KOPT-K1 (cell line): ENCODE measurements at regions not wholly inside any gene's neighbourhood (a gene's known extent, or its start where the extent isn't known, plus 50 kb on each side); places are given as distances from the start of the nearest gene placed in this dataset.

Experiments used
- H3K27ac ChIP-seq: fragments of 200-600 bp; sonication (generic); 2 replicates; pipeline ENCODE4 v1.5.1; 2016; ENCODE audit warnings: antibody characterized with exemption, mild to moderate bottlenecking, low read depth, low read length; ENCODE audit not compliant: poor library complexity, severe bottlenecking
- H3K36me3 ChIP-seq: fragments of 200-600 bp; sonication (generic); 2 replicates; pipeline ENCODE4 v1.5.1; 2017; ENCODE audit warnings: antibody characterized with exemption, mild to moderate bottlenecking, low read length, moderate library complexity; ENCODE audit not compliant: insufficient read depth
- H3K9me3 ChIP-seq: fragments of 200-600 bp; sonication (generic); 2 replicates; pipeline ENCODE4 v1.5.1; 2017; ENCODE audit warnings: antibody characterized with exemption, low read length, mild to moderate bottlenecking; ENCODE audit not compliant: insufficient read depth, poor library complexity, severe bottlenecking

- Histone ChIP-seq H3K27ac (no peak overlapping the region), H3K36me3 (no peaks in the 10 kb centered on the region)
Observed at GRCh38 chr14:65203574-65203973, 101.3 kb upstream of the MAX start.

GRCh38 chr14:65204056-65204455, 101.7 kb upstream of the MAX start:
- Histone ChIP-seq H3K27ac (peak overlapping the region; percentile 98), H3K9me3 (peaks cover 6% of the 10 kb centered on the region), H3K36me3 (no peaks in the 10 kb centered on the region)

More at GRCh38 chr14:65203574-65203973, 101.3 kb upstream of the MAX start:
- H3K9me3 ChIP-seq = peaks cover 6% of the 10 kb centered on the region

- Histone ChIP-seq H3K27ac (peak overlapping the region; percentile 98), H3K36me3 (no peaks in the 10 kb centered on the region), H3K9me3 (peaks cover 6% of the 10 kb centered on the region)
Observed at GRCh38 chr14:65206078-65206447, 103.7 kb upstream of the MAX start.

GRCh38 chr14:65206448-65207096, 104.3 kb upstream of the MAX start:
- Histone ChIP-seq H3K27ac (peak overlapping the region; percentile 98), H3K9me3 (peaks cover 6% of the 10 kb centered on the region), H3K36me3 (no peaks in the 10 kb centered on the region)

- Histone ChIP-seq H3K9me3 (no peaks in the 10 kb centered on the region), H3K36me3 (no peaks in the 10 kb centered on the region), H3K27ac (peak overlapping the region; percentile 98)
Observed at GRCh38 chr14:65208548-65208947, 106.2 kb upstream of the MAX start.

GRCh38 chr14:65210118-65210821, 108.0 kb upstream of the MAX start:
- Histone ChIP-seq H3K36me3 (no peaks in the 10 kb centered on the region), H3K27ac (peak overlapping the region; percentile 54), H3K9me3 (no peaks in the 10 kb centered on the region)

GRCh38 chr14:65210822-65211182, 108.5 kb upstream of the MAX start:
- H3K9me3 ChIP-seq = no peaks in the 10 kb centered on the region
- peak overlapping the region; percentile 54 for H3K27ac ChIP-seq
- no peaks in the 10 kb centered on the region for H3K36me3 ChIP-seq

- Histone ChIP-seq H3K27ac (peak overlapping the region; percentile 54), H3K36me3 (no peaks in the 10 kb centered on the region), H3K9me3 (no peaks in the 10 kb centered on the region)
Observed at GRCh38 chr14:65211341-65211987, 109.1 kb upstream of the MAX start.

- Histone ChIP-seq H3K36me3 (no peaks in the 10 kb centered on the region), H3K27ac (no peak overlapping the region), H3K9me3 (no peaks in the 10 kb centered on the region)
Observed at GRCh38 chr14:65213316-65213715, 111.0 kb upstream of the MAX start.

GRCh38 chr14:65214741-65215140, 112.4 kb upstream of the MAX start:
- Histone ChIP-seq H3K9me3 (peaks cover 4% of the 10 kb centered on the region), H3K36me3 (no peaks in the 10 kb centered on the region), H3K27ac (no peak overlapping the region)

GRCh38 chr14:65219353-65219752, 117.0 kb upstream of the MAX start:
- H3K27ac ChIP-seq = no peak overlapping the region
- H3K9me3 ChIP-seq = peaks cover 9% of the 10 kb centered on the region
- H3K36me3 ChIP-seq = no peaks in the 10 kb centered on the region

- H3K27ac ChIP-seq = peak overlapping the region; percentile 78
- H3K9me3 ChIP-seq = peaks cover 9% of the 10 kb centered on the region
- H3K36me3 ChIP-seq = no peaks in the 10 kb centered on the region
Observed at GRCh38 chr14:65222440-65222858, 120.1 kb upstream of the MAX start.

- peaks cover 9% of the 10 kb centered on the region for H3K9me3 ChIP-seq
- peak overlapping the region; percentile 78 for H3K27ac ChIP-seq
- H3K36me3 ChIP-seq = no peaks in the 10 kb centered on the region
Observed at GRCh38 chr14:65223636-65224035, 121.3 kb upstream of the MAX start.

GRCh38 chr14:65224799-65225198, 122.5 kb upstream of the MAX start:
- Histone ChIP-seq H3K27ac (peak overlapping the region; percentile 78), H3K9me3 (peaks cover 5% of the 10 kb centered on the region), H3K36me3 (no peaks in the 10 kb centered on the region)

- H3K9me3 ChIP-seq = no peaks in the 10 kb centered on the region
- peak overlapping the region; percentile 78 for H3K27ac ChIP-seq
- no peaks in the 10 kb centered on the region for H3K36me3 ChIP-seq
Observed at GRCh38 chr14:65225299-65226159, 123.2 kb upstream of the MAX start.
